ENCODE measurements at regions not wholly inside any gene's neighbourhood (a gene's known extent, or its start where the extent isn't known, plus 50 kb on each side); places are given as distances from the start of the nearest gene placed in this dataset.

- H3K36me3 ChIP-seq (ENCODE audit: control insufficient read depth in 2 of 2, insufficient read depth in 1 of 2, low read length in 2 of 2): no peaks in the 10 kb centered on the region
- ChIA-PET CTCF (no interaction called here), POLR2A (no interaction called here)
- no peaks in the 10 kb centered on the region for H3K4me1 ChIP-seq (ENCODE audit: control insufficient read depth, insufficient read depth, low read length)
- no peaks in the 10 kb centered on the region for H3K9me3 ChIP-seq (ENCODE audit: control insufficient read depth, insufficient read depth, low read depth, low read length)
- no peak overlapping the region for H3K27ac ChIP-seq (ENCODE audit: extremely low read depth, low read depth, low read length)
- H3K4me3 ChIP-seq (ENCODE audit: low read depth, low read length): no peak overlapping the region
- TF ChIP-seq ZNF362 (tag by site-specific recombination; IDR thresholded peaks at IDR 0.05) (no peak), OSR2 (tag by site-specific recombination; IDR thresholded peaks at IDR 0.05) (no peak), ZNF830 (tag by site-specific recombination; IDR thresholded peaks at IDR 0.05; ENCODE audit: low read depth) (no peak), ZNF114 (tag by site-specific recombination; IDR thresholded peaks at IDR 0.05) (no peak), MYNN (tag by site-specific recombination; IDR thresholded peaks at IDR 0.05; ENCODE audit: borderline replicate concordance) (no peak), ZBTB48 (tag by site-specific recombination; IDR thresholded peaks at IDR 0.05) (no peak), ZNF645 (tag by site-specific recombination; IDR thresholded peaks at IDR 0.05) (no peak), ZNF398 (tag by site-specific recombination; IDR thresholded peaks at IDR 0.05) (no peak)
- TF ChIP-seq, protein P1, sequence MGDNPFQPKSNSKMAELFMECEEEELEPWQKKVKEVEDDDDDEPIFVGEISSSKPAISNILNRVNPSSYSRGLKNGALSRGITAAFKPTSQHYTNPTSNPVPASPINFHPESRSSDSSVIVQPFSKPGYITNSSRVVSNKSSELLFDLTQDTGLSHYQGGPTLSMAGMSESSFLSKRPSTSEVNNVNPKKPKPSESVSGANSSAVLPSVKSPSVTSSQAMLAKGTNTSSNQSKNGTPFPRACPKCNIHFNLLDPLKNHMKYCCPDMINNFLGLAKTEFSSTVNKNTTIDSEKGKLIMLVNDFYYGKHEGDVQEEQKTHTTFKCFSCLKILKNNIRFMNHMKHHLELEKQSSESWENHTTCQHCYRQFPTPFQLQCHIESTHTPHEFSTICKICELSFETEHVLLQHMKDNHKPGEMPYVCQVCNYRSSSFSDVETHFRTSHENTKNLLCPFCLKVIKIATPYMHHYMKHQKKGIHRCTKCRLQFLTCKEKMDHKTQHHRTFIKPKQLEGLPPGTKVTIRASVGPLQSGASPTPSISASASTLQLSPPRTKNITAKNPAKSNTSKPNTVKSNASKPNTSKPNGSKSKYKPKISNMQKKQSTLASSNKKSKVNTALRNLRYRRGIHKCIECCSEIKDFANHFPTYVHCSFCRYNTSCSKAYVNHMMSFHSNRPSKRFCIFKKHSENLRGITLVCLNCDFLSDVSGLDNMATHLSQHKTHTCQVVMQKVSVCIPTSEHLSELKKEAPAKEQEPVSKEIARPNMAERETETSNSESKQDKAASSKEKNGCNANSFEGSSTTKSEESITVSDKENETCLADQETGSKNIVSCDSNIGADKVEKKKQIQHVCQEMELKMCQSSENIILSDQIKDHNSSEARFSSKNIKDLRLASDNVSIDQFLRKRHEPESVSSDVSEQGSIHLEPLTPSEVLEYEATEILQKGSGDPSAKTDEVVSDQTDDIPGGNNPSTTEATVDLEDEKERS (tag by site-specific recombination; IDR thresholded peaks at IDR 0.05): no peak
Measured at GRCh38 chr7:49397750-49398149, 375.7 kb upstream of the VWC2 start.

- POLR2A ChIA-PET: no interaction called here
- Histone ChIP-seq H3K4me1 (ENCODE audit: control insufficient read depth, insufficient read depth, low read length) (no peaks in the 10 kb centered on the region), H3K36me3 (ENCODE audit: control insufficient read depth in 2 of 2, insufficient read depth in 1 of 2, low read length in 2 of 2) (no peaks in the 10 kb centered on the region), H3K27ac (ENCODE audit: extremely low read depth, low read depth, low read length) (no peak overlapping the region), H3K4me3 (ENCODE audit: low read depth, low read length) (no peak overlapping the region), H3K9me3 (ENCODE audit: control insufficient read depth, insufficient read depth, low read depth, low read length) (no peaks in the 10 kb centered on the region)
- CTCF ChIA-PET: no interaction called here
- no peak for TF ChIP-seq ZBTB20 (tag by site-specific recombination; IDR thresholded peaks at IDR 0.05)
- TF ChIP-seq ZNF423 (tag by site-specific recombination; IDR thresholded peaks at IDR 0.05): no peak
- no peak for TF ChIP-seq ZNF223 (tag by site-specific recombination; IDR thresholded peaks at IDR 0.05)
- TF ChIP-seq, protein P2, sequence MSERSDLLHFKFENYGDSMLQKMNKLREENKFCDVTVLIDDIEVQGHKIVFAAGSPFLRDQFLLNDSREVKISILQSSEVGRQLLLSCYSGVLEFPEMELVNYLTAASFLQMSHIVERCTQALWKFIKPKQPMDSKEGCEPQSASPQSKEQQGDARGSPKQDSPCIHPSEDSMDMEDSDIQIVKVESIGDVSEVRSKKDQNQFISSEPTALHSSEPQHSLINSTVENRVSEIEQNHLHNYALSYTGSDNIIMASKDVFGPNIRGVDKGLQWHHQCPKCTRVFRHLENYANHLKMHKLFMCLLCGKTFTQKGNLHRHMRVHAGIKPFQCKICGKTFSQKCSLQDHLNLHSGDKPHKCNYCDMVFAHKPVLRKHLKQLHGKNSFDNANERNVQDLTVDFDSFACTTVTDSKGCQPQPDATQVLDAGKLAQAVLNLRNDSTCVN (tag by site-specific recombination; optimal IDR thresholded peaks at IDR 0.05): no peak
- TF ChIP-seq ZNF555 (tag by site-specific recombination; conservative IDR thresholded peaks at IDR 0.05): no peak
- TF ChIP-seq ZNF362 (tag by site-specific recombination; IDR thresholded peaks at IDR 0.05): no peak
- no peak for TF ChIP-seq ZNF354C (tag by site-specific recombination; IDR thresholded peaks at IDR 0.05; ENCODE audit: borderline replicate concordance, low read depth)
- TF ChIP-seq ZIC2 (tag by site-specific recombination; IDR thresholded peaks at IDR 0.05): no peak
Measured at GRCh38 chr7:49398236-49398635, 375.2 kb upstream of the VWC2 start.

Measured in HEK293 (cell line).